ENCODE measurements at regions not wholly inside any gene's neighbourhood (a gene's known extent, or its start where the extent isn't known, plus 50 kb on each side); places are given as distances from the start of the nearest gene placed in this dataset.

DNA sequence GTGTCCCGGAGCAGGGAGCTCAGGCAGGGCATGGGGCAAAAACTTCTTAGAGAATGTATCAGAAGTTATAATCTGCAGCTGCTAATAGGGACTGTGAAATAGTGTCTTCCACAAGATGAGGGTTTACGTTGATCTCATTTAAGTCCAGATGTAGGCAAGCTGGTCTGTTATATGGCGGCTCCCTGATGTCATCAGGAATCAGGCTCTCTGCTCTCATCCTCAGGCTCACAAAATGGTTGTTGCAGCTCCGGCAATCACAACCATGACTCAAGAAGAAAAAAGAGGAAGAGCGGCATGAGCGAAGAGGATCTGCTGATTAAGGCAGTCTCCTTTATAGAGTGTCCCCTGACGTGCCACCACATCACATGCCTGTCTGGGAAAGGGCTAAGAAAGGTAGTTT is 191.3 kb downstream of the KLF5 start:
- DNase-seq, result no peak

DNA sequence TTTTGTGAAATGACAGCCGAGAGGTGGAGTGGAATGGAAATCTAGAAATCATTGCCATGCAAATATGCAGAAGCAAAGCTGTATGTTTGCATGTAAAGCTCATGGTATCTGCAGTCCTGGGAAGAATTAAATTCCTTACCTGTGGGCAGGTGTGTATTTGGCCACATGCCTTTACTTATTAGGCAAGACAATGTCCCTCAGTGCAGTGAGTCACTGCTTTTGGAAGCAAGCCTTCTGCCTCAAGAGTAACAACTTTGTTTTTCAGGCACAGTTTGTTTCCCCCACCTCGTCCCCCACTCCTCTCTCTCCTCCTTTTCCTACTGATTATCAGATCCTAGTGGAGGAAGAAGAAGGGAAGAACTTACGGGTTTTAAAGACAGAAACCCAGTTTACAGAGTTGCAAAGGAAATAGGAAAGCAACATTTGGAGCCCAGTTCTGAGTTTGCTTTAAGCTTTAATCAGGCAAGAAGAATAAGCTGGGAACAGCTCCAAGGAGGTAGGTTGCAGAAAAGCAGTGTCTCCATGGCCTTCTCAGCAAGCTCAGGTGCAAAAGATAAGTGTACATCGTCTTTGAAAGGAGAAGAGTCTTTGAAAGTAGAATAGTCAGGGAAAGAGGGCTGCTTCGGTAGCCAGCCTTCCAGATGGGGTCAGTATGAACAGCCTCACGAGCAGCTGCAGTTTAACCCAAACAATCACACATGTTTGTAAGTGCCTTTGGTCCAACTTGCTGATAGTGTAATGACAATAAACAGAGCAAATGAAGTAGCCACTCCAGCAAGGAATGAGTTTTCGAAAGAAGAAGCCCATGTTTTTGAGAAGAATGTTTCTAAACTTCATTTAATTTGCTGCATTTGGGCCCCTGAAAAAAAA is 190.1 kb downstream of the KLF5 start:
- no peak for DNase-seq

DNA sequence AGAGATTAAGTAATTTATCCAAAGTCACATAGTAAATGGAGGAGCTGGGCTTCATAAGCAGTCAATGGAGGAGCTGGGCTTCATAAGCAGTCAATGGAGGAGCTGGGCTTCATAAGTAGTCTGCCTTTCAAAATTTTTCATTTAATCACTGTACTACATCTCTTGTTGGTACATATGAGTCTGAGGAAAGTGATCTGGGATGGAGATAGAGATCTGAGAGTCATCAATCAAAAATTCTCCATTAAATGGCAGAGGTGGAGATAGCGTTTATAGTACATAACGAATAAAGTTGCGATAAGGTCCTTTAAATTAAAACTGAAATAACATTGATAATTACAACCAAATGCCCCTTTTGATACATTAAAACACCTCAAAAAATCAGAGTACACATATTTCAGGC is 189.3 kb downstream of the KLF5 start:
- no peak for DNase-seq

DNA sequence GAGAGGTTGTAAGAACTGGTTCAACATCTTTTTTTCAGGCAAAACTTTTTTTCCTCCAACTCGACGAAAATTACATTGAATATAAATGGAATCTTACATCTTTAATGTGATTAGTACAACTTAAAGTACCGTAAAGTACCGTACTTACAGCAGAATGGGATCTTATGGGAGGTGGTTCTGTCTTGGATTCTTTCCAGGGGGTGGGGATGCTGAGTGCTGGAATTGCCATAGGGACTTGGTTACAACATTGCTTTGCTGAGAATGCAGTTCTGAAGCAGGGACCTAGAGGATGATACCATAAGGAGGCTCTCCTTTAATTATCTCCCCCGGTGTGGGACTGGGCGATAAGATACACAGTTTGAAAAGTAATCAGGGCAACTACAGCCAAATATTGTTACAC is 186.4 kb downstream of the KLF5 start:
- DNase-seq, result no peak

DNA sequence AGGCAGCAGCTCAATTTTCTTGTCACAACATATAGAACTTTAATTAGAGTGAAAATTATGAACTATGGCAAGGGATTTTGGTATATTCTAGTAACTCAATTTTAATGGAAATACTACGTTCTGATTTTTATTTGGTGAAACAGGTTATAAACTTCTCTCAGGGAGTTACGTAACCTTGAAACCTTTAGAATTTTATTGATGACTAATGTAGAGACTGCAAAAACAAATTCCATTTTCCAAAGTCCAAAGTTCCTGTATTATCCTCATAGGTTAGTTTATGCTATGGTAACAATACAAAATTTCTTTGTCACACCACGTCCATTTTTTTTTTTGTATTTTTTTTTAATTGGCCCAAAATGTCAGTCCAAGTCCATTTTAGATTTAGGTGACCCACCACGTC is 185.7 kb downstream of the KLF5 start:
- no peak for DNase-seq

DNA sequence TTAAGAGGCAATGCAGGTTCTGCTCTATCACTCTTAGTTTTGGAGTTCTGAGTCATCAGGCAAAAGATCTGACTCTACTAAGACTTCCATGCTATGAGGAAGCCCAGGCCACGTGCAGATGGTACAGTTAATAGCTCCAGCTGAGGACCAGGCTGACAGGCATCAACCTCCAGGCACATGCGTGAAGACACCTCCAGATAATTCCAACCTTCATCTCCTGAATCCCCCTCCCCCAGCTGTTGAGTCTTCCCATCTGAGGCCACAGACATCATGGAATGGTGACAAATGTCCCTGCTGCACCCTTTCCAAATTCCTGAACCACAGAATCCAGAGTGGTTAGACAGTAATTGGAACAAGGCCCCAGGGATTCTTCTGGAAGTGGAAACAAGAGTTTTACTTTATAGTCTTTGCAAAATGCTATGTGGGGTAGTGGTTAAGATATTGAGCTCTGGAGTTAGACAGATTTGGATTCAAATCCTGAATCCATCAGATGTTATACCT is 183.8 kb downstream of the KLF5 start:
- no peak for DNase-seq

DNA sequence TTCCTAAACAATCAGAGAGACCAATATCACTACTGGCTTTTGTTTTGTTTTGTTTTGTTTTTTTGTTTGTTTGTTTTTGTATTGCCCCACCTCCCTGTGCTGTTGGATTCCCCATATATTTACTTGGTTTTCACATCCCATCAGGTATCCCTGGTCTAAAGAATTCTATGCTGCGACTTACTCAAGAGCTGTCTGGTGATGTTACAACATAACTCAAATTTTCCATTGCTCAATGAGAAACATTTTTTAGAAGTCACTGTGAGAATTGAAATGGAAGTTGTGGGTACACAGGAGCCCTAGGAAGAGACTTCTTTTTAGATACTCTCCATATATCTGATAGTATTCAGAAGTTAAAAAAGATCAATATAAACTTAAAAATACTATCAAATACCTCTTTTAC is 181.4 kb downstream of the KLF5 start:
- DNase-seq, result no peak

DNA sequence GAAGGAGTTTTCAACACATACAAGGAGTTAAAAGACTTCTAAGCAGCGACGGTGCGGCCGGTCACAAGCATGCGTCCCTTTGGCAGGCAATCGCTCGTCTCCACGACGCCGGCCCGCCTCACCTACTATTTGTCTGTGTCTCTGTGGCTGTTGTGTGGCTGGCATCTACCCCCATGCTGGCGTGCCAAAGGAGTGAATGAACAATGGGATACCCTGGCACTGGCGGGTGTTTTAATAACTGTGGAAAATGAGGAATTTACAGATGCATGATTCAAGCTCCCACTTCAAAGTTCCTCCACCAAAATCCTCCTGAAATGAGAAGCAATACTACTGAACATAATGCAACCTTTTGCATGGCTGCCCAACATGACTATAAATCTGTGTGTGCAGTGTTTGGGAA is 176.6 kb downstream of the KLF5 start:
- DNase-seq, result no peak

DNA sequence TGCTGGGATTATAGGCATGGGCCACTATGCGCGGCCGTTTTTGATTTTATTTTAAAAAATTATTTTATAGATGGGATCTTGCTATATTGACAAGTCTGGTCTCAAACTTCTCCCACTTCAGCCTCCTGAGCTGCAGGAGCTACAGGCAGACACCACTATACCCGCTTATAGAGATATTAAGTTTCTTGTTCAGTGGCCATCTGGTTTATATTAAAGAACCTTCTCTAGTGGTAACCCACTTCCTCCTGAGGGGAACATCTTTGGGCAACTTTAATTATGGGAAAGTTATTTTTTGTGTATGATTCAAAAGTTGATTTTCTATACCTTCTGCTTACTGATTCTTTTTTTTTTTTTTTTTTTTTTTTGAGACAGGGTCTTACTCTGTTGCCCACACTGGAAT is 172.7 kb downstream of the KLF5 start:
- no peak for DNase-seq

DNA sequence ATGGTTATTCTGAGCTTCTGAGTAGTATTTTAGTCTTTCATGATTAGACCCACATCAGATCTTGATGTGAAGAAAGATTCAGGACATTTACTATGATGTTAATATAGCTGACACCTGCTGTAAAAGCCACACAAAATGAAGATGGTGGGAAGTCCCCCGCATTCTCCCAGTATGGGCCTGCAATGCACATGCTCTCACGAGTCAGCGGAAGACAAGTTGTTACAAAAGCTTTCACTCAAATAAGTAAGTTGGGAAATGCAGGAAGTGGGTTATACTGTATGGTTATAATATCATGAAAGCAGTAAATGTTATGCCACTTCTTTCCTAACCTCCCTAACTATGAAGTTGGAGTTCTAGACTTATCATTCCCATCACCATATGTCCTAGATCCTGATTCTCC is 171.9 kb downstream of the KLF5 start:
- DNase-seq, result no peak

DNA sequence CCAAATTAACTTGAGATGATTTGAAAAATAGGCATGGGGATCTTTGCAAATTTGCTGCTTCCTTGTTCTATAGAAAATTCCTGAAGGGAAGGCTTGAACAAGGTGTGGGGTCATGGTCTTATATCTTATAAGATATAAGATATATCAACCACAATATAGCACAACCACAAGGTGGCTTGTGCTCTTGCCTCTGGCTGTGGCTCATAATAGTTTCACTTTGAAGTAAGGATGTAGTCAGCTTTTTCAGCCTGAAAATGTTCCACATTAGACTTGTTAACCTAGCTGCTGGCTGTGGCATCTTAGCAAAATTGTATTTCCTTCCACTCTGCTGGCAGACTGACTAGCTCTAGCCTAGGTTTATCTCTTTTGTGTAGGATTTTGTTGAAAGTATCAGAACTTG is 169.7 kb downstream of the KLF5 start:
- DNase-seq, result no peak

DNA sequence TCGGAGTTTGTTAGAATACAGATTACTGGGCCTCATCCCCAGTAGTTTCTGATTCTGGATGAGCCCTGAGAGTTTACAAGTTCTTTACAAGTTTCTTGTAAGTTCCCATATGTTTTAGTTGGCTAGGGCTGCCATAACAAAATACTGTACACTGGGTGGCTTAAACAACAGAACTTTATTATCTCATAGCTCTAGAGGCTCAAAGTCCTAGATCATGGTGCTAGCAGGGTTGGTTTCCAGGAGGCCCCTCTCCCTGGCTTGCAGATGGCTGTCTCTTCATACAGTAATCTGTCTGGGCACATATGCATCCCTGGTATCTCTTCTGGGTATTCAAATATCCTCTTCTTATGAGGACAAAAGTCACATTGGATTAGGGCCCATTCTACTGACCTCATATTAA is 167.2 kb downstream of the KLF5 start:
- DNase-seq, result no peak

DNA sequence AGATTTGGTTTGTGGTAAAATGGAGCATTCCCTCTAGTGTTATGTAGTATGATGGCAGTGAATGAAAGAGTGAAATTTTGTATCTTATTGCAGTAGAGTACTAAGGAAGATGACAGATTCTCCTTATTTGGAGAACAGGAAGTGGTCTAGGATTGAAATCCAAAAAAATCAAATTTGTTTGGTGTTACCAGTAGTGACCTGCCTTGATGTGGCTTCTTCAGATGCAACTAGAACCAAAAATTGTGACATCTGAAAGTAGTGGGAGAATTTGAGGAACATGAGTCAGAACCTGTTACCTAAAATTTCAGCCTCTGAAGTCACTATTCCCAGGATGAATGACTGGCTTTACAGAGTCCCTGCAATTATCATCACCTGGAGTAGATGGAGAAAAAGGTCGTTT is 165.9 kb downstream of the KLF5 start:
- DNase-seq, result no peak

DNA sequence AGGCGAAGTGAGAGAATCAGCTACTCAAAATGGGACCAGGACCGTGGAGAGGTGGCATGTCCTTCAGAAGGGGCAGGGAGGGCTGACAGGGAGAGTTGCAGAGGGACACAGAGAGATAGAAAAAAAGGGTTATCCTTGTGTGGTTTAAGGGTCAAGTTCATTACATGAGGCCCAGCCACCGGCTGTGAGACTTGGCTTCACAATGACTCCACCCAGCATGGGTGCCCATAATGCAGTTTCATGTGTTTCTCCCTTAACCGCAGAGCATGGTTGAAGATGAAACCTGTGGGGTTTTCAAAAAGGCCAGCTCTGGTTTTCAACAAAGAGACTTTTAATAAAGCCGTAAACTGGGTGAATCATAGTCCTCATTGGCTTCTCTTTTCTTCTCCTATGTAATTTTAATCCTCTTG is 164.6 kb downstream of the KLF5 start:
- no peak for DNase-seq

DNA sequence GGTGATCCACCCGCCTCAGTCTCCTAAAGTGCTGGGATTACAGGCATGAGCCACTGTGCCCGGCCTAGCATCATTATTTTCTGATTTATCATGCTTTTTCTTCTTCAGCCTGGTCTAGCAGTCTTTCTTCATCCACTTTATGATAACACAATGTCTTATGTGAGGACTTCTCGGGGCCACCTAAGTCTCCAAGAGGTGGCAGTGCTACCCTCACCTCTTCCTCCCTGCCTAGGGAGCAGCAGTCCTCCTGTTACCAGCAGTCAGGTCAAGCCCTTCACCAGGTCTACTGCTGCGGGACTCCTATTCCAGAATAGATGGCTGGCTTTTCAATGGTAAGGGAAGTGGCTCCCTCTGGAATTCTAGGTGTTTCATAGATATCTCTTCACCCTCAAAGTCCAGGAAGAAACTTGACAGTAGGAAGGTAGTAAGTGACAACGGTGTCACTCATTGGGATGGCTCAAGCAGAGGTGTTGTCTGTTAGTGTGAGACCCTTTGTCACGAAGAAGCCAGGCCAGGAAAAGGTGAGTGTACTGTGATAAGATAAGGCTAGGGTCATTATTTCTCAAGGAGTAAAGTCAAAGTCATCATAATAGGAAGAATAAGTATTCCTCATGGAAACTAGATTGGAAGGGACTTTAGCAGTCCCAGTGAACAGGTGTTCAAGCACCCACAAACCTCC is 164.0 kb downstream of the KLF5 start:
- no peak for DNase-seq

DNA sequence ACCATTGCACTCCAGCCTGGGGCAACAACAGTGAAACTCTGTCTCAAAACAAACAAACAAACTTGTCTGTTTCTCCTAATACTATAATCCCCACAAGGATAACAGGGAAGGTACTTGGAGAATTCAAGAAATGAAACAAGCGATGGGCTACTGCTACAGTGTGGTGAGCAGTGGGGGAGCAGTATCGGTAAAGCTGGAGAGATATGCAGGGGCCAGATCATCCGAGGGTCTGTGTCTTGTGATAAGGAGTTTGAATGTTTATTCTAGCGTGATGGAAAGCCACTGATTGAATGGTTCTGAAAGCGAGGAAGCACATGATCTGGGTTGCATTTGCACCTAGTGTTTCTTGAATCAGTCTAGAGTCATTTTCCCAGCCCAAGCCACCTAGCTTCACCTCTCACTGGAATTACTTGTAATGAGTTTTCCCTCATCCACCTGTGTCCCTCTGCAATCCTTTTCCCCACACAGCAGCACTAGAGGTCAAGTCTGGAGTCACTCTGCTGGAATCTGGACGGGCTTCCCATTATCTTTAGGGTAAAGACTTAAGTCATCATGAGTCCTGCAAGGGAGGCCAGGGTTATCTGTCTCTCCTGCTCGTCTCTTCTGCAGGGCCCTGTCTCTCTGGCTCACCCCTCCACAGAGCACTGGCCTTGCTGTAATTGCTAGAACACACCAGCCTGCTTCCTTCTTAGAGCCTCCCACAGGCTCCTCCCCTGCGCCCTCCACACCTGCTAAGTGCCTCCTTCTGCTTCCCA is 162.3 kb downstream of the KLF5 start:
- DNase-seq, result no peak

DNA sequence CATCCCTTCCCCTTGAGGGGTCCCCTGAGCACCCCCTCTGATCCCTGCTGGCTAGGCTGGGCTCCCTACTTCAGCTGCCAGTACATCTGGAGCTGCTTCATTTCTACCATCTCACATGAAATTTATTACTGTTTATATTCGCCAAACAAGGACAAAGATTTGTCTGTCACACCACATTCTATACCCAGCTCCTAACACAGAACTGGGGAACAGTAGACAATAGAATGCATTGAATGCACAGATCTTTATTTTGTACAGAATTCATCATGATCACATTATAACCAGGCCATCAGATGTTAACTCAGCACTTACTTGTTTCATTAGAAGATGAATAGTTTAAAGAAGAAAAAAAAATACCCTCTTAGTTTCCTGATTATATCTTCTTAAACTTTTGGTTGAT is 159.4 kb downstream of the KLF5 start:
- no peak for DNase-seq

DNA sequence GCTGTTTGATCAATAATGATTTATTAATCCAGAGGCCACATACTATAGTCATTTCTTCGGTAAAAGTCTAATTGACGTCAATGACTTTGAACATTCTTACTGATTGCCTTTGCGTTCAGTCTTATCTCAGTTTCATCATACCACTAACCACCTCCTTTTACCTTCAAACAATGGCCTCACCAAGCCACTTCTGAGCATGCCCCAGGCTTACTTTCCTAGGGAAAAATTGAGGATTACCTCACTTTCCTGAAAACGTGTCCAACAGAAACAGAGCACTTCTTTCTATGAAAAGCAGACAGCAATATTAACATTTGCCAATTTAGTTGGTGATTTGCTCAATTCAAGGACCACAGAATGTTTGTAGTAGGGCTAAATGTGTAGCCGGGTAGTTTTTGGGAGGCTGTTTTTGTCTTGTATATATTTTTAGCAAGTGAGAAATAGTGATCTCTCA is 157.6 kb downstream of the KLF5 start:
- DNase-seq, result no peak

DNA sequence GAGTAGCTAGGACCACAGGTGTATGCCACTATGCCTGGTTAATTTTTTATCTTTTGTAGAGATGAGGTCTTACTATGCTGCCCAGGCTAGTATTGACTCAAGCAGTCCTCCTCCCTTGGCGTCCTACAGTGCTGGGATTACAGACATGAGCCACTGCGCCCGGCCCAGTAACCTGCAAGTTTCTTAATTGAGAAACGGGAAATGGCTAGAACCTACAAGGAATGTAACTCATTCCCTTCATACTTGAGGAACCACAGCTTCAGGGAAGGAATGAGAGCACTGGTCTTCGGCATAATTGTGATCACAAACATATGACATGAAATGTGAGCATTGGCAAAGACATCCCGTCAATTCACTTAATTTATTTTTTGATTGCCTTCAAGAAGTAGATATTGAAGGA is 157.0 kb downstream of the KLF5 start:
- no peak for DNase-seq

DNA sequence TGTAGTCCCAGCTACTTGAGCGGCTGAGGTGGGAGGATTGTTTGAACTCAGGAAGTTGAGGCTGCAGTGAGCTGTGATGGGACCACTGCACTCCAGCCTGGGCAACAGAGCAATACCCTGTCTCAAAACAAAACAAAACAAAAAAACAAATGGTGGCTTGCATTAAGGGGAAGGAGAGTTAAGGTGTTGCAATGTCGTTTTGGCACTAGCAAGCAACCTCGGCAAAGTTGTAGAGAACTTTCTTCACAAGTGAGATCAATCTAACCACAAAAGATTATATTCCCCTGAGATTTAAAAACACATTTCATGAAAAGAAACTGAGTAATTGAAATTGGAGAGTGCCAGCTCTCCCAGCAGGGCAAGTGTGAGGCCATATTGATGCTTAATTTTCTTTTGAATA is 153.7 kb downstream of the KLF5 start:
- DNase-seq, result no peak

DNA sequence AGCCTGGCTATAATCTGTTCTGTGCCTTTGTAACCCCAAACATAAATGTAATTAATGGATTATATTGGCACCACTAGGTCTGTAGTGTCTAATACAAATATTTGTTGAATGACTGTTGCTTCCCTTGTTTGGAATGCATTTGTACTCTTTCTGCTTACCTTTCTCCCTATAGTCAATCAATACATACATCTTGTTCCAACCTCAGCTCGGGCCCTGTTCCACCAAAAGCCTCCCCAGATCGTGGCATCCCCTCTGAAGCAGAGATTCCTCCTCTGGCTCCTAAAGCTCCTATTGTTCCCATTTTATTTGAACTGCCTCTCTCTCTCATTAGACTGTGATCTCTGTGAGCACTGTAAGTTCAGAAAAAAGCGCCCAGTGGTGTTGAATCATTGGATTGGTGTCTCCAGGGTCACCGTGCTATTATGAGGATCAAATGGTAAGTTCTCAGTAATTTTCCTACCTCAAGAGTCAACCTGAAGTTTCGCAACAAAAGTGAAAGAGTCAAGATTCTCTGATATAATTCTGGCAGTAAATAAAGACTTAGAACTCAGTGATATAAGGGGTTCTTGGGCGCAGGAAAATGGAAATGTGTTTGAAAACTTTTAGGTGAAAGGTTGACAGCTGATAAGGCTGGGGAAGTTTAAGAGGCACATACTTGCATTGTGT is 151.5 kb downstream of the KLF5 start:
- no peak for DNase-seq

DNA sequence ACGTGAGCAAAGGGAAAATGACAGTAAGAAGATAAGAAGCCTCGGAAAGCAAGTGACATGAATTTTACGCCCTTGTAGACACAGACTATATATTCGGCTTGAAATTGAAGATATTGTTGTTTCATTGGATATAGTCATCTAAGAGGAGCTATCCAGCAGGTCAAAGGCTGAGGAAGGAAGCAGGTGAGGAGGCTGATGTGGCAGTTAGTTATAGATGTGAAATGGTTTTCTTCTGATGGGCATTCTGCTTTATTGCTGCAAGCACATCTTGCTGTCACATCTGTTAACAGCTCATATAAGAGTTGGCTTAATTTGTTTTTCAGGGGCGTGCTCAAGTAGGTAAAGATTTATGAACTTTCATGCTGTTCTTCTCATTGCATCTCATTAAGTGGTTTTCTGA is 146.1 kb downstream of the KLF5 start:
- DNase-seq, result no peak
